Left forelimb (tissue), 1 donor: ENCODE measurements at regions not wholly inside any gene's neighbourhood (a gene's known extent, or its start where the extent isn't known, plus 50 kb on each side); places are given as distances from the start of the nearest gene placed in this dataset.
"Not testable (repeated sequence)": the region's sequence is repeated elsewhere in the genome, so short reads cannot be mapped to it uniquely, and the experiment has no call there.

Source experiments
- DNase-seq: peaks from one replicate; pipeline ENCODE4 v3.0.0-alpha.2; 2018; ENCODE audit warnings: low spot score

- DNase-seq = no peak
Observed at GRCh38 chr6:170062209-170062914, 228.5 kb downstream of the DLL1 start.

- no peak for DNase-seq
Observed at GRCh38 chr6:170058878-170059485, 231.9 kb downstream of the DLL1 start.

GRCh38 chr6:170057961-170058877 lies 232.7 kb downstream of the DLL1 start:
- no peak for DNase-seq

GRCh38 chr6:170057034-170057734 lies 233.7 kb downstream of the DLL1 start:
- no peak for DNase-seq

GRCh38 chr6:170056278-170056711 lies 234.6 kb downstream of the DLL1 start:
- DNase-seq = no peak

- DNase-seq = not testable (repeated sequence)
Observed at GRCh38 chr6:170055797-170056196, 235.1 kb downstream of the DLL1 start.

- DNase-seq = no peak
Observed at GRCh38 chr6:170053966-170054661, 236.8 kb downstream of the DLL1 start.

GRCh38 chr6:170052991-170053821 lies 237.7 kb downstream of the DLL1 start:
- no peak for DNase-seq

GRCh38 chr6:170051229-170052172 lies 239.4 kb downstream of the DLL1 start:
- no peak for DNase-seq

GRCh38 chr6:170050591-170051041 lies 240.3 kb downstream of the DLL1 start:
- DNase-seq = no peak

GRCh38 chr6:170049641-170050561 lies 241.0 kb downstream of the DLL1 start:
- DNase-seq = peak; percentile 79

GRCh38 chr6:170048615-170049256 lies 242.1 kb downstream of the DLL1 start:
- DNase-seq = no peak

GRCh38 chr6:170047823-170048222 lies 243.1 kb downstream of the DLL1 start:
- DNase-seq = no peak

- no peak for DNase-seq
Observed at GRCh38 chr6:170046791-170047626, 243.9 kb downstream of the DLL1 start.

- DNase-seq = no peak
Observed at GRCh38 chr6:170045981-170046667, 244.8 kb downstream of the DLL1 start.

GRCh38 chr6:170045563-170045960 lies 245.3 kb downstream of the DLL1 start:
- DNase-seq = no peak
